Astrocyte (in vitro differentiated cells and primary cell): ENCODE measurements at regions not wholly inside any gene's neighbourhood (a gene's known extent, or its start where the extent isn't known, plus 50 kb on each side); places are given as distances from the start of the nearest gene placed in this dataset.

Source experiments
- CTCF ChIP-seq: IDR thresholded peaks from 2 replicates; pipeline ENCODE4 v1.5.1; 2011; ENCODE audit warnings: low read depth, mild to moderate bottlenecking, inconsistent platforms, low read length, moderate library complexity; ENCODE audit not compliant: insufficient read depth
- EZH2 ChIP-seq: IDR thresholded peaks from 2 replicates; pipeline ENCODE4 v1.6.1; 2012; ENCODE audit warnings: mild to moderate bottlenecking, low read length, inconsistent platforms; ENCODE audit not compliant: insufficient read depth

- TF ChIP-seq CTCF = no peak
- no peak for TF ChIP-seq EZH2
Observed at GRCh38 chr7:54906963-54907362, 111.9 kb upstream of the EGFR start.
